Iris pigment epithelial cell (primary cell): ENCODE measurements at regions not wholly inside any gene's neighbourhood (a gene's known extent, or its start where the extent isn't known, plus 50 kb on each side); places are given as distances from the start of the nearest gene placed in this dataset.

ENCODE experiments used
- DNase-seq: peaks from one replicate; pipeline ENCODE4 v3.0.0-alpha.2; 2011; ENCODE audit warnings: low read depth

- DNase-seq: peak; percentile 3
Measured at GRCh38 chr3:34783876-34784275, 855.4 kb upstream of the ARPP21 start.

- DNase-seq: no peak
Measured at GRCh38 chr3:34793057-34793456, 846.3 kb upstream of the ARPP21 start.

GRCh38 chr3:34807611-34808010, 831.7 kb upstream of the ARPP21 start:
- DNase-seq: no peak

DNA sequence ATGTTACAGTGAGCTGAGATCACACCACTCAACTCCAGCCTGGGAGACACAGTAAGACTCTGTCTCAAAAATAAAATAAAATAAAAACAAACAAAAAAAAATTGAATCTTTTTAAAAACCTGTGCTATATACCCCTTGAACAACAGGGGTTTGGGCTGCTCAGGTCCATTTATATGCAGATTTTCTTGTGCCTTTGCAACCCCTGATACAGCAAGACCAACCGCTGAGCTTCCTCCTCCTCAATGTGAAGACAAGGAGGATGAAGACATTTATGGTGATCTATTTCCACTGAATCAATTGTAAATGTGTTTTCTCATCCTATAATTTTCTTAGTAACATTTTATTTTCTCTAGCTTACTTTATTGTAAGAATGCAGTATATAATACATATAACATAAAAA, 831.0 kb upstream of the ARPP21 start:
- DNase-seq: no peak

- DNase-seq: no peak
Measured at GRCh38 chr3:34828847-34829246, 810.5 kb upstream of the ARPP21 start.

- no peak for DNase-seq
Measured at GRCh38 chr3:34832865-34833508, 806.3 kb upstream of the ARPP21 start.

DNA sequence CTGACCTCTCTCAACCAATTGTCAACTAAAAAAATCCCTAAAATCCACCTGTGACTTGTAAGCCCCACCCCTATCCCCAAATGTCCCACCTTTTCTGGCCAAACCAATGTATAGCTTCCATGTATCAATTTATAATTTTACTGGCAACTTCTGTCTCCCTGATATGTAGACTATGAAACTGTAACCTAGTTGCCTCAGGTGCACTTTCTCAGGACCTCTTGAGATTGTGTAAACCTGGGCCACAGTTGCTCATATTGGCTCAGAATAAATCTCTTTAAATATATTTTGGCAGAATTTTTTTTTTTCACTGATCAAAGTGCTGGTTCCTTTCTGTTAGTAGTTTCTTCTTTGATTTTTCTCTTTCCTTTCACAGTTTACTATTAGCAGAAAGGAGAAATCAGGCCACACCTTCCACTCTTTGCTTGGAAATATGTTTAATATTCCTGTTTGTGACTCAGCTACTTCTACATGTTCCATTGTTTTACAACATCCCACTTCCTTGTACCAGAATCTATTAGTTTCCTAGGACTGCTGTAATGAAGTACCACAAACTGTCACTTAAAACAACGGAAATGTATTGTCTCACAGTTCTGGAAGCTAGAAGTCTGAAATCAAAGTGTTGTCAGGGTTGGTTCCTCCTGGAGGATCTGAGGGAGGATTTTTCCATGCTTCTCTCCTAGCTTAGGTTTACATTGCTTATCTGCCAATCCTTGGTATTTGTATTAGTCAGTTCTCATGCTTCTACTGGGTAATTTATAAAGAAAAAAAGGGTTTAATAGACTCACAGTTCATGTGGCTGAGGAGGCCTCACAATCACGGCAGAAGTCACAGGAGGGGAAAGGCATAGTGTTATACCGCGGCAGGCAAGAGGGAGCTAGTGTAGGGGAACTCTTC, 801.2 kb upstream of the ARPP21 start:
- DNase-seq: no peak

GRCh38 chr3:34842706-34843480, 796.4 kb upstream of the ARPP21 start:
- no peak for DNase-seq

DNA sequence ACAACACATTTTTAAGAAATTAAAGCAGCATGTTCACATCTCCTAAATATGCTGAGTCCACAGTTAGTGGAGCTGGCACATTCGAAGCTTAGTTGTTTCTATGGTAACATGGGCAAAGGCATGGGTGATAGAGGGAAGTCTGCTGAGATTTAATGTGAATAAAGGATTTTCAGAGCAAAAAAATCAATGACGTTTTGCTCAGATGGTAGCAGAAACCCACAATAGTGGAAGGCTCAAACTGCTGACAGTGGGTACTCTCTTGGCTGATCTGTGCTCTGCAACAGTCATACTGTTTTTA, 795.1 kb upstream of the ARPP21 start:
- DNase-seq: no peak

DNA sequence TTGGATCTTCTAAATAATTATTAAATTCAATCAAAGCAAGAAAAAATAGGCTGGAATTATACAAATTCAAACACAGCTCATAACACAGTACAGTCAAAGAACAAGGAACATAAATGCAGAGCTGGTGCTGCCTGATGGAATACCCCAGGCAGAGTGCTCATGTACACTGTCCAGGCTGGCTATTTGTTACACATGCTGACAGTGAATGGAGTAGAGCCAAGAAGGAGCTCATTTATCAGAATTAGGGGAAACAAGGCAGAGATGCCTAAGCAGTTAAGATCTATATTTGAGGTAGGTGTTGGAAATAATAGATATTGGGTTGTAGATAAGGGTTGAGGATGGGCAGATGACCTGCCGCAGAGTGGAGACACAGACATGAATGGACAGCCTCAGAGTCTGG, 788.2 kb upstream of the ARPP21 start:
- no peak for DNase-seq

GRCh38 chr3:34852844-34853439, 786.4 kb upstream of the ARPP21 start:
- no peak for DNase-seq

- no peak for DNase-seq
Measured at GRCh38 chr3:34856081-34856947, 783.0 kb upstream of the ARPP21 start.

DNA sequence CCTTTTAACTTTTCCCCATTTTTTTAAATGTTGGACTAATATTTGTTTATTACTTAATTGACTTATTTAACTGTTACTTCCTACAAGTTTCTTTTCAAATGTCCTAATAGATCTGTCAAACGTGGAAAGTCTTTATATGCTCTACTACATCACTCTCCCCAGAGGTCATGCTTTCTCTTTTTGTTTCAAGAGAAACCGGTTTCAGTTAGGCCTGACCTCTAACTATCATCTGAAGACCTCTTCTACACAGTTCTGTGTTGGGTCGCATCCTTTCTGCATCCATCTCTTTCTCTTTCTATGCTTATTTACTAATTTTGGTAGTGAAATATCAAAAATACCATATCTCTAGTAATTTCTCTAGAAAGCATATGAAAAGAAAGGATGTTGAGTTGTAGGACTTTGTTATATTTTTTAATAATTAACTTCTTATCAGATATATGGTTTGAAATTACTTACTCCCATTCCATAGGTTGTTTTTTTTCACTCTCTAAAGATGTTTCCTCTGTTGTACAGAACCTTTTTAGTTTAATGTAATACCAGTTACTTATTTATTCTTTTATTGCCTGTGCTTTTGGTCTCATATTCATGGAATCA, 781.2 kb upstream of the ARPP21 start:
- DNase-seq: no peak

DNA sequence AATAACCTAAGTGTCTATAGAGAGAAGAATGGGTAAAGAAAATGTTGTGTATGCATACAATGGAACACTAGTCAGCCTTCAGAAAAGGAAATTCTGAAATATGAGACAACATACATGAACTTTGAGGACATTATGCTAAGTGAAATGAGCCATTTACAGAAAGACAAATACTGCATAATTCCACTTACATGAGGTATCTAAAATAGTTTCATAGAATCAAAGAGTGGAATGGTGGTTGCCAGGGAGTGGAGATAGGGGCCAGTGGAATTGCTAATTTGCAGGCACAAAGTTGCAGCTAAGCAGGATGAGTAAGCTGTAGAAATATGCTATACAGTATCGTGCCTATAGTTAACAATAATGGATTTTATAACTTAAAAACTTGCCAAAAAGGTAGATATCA, 779.6 kb upstream of the ARPP21 start:
- peak; percentile 15 for DNase-seq

DNA sequence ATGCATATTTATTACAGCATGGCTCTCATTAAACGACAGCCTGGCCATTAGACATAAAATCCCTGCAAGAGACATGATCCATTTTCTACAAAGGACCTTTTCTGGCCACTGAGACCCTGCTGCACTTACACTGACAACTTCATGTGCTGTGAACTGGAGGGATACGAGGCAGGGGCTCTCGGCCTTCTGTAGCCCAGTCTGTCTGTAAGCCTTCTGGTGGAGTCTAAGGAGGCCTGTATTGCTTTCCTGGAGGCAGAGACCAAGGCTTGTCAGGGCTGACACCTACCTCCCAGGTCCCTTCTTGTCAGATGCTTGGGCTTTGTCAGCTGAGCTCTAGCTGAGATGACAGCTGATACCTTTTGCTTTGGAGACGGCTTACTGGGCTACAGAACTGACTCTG, 776.9 kb upstream of the ARPP21 start:
- DNase-seq: no peak

DNA sequence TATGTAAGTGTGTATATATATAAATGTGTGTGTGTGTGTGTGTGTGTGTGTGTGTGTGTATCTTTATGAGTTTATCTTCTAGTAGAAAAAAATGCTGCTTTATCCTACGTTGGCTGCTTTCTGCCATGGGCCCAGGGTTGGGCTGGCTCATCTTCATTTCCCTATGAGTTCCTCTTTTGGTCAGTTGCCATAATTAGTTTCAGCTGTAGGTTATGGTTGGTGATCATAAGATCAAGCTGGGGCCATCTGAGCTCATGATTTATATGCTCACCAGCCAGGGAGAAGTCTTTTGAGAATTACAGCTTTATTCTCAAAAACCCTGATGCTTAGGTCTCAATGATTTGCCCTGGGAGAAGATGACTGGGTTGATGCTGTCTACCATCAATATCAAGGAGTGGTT, 775.8 kb upstream of the ARPP21 start:
- no peak for DNase-seq

DNA sequence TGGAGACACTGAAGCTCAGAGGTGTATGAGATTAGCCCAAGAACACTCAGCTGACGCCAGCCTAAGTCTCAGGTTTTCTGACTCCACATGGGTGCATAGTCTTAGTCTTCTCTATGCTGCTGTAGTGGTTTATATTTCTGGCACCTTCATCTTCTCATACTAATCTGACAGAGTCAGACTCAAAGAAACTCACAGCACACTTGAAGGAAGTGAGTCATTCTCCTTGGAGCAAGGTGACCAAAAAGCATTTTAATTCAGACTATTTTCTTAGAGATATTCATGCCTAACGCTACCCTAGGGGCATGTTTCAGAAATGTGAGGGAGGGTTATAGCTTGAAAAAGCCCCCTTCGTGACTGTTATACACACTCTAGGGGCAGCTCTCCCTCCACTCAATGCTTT, 775.3 kb upstream of the ARPP21 start:
- peak; percentile 5 for DNase-seq

- DNase-seq: no peak
Measured at GRCh38 chr3:34865346-34865745, 774.0 kb upstream of the ARPP21 start.

DNA sequence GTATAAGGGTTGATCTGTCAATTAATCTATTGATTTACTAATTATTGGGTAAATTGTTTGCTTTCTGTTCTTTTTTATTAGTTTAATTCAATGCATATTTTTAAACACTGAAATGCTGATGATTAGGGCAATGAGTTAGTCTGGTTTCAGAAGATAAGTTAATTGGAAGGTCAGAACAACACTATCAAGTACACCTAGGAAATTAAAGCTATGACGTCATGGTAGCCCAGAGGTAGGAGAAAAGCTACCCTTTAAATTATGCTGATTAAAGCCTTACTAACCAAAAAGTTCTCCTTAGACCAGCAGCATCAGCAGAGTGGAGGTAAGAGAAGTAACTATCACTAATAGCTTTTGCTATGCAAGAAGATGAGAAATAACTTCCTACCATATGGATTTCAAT, 770.4 kb upstream of the ARPP21 start:
- DNase-seq: no peak

DNA sequence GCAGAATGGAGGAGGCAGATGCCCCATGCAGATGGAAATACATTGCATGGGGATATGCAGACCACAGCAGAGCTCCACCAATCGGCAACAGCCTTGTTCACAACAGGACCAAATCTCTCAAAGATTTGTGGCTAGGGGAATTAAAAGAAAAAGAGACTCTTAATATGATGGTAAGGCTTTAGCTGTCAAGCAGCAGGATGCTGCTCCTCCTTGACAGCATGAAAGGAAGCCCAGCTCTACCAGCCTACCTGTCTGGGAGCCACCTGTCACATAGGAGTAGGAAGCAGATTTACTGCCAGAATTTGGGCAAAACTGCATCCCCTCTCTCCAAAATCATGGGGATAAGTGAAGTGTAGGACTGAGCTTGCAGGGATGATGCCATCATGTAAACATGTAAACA, 769.6 kb upstream of the ARPP21 start:
- DNase-seq: no peak

- DNase-seq: no peak
Measured at GRCh38 chr3:34872406-34872805, 766.9 kb upstream of the ARPP21 start.
